ENCODE measurements at regions not wholly inside any gene's neighbourhood (a gene's known extent, or its start where the extent isn't known, plus 50 kb on each side); places are given as distances from the start of the nearest gene placed in this dataset.

DNA sequence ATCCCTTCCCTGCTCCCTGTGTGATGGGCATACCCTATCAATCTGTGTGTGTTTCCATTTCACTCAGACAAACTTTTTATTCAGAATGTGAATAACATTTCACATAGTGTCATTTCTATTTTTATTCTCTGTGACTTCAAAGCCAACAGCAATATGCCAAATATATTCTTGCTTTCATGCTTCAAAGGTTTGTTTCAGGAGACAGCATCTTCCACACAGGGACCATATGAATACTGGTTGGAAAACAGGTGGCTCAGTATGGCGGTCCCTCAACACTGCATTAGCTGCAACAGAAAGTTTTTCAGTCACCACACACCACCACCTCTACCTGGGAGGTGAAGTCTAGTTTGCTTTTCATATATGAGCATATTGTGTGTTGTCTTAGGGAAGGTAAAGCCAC, 111.0 kb upstream of the PTPN3 start:
- no peak overlapping the region for H3K27ac Mint-ChIP-seq
- intact Hi-C loops (cut with micrococcal nuclease): no loop called here
- DNase-seq (no peak), ATAC-seq (no peak)
- H3K4me3 Mint-ChIP-seq: no peak overlapping the region
- H3K9me3 ChIP-seq (ENCODE audit: control insufficient read depth, insufficient read depth, low read length): no peaks in the 10 kb centered on the region
- no peaks in the 10 kb centered on the region for H3K36me3 Mint-ChIP-seq
- no CpG with 5 or more reads among the region's 1 CpG for WGBS (ENCODE audit: insufficient coverage)
- no peak overlapping the region for H3K27ac ChIP-seq (ENCODE audit: low read length)
- H3K27me3 ChIP-seq (ENCODE audit: control insufficient read depth, insufficient read depth, low read length): no peaks in the 10 kb centered on the region
- no peaks in the 10 kb centered on the region for H3K4me1 Mint-ChIP-seq
- TF ChIP-seq, protein P1, sequence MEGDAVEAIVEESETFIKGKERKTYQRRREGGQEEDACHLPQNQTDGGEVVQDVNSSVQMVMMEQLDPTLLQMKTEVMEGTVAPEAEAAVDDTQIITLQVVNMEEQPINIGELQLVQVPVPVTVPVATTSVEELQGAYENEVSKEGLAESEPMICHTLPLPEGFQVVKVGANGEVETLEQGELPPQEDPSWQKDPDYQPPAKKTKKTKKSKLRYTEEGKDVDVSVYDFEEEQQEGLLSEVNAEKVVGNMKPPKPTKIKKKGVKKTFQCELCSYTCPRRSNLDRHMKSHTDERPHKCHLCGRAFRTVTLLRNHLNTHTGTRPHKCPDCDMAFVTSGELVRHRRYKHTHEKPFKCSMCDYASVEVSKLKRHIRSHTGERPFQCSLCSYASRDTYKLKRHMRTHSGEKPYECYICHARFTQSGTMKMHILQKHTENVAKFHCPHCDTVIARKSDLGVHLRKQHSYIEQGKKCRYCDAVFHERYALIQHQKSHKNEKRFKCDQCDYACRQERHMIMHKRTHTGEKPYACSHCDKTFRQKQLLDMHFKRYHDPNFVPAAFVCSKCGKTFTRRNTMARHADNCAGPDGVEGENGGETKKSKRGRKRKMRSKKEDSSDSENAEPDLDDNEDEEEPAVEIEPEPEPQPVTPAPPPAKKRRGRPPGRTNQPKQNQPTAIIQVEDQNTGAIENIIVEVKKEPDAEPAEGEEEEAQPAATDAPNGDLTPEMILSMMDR (IDR thresholded peaks at IDR 0.05): no peak
- no peaks in the 10 kb centered on the region for H3K27me3 Mint-ChIP-seq (ENCODE audit: low read depth in 2 of 2)
- no peak overlapping the region for H3K4me3 ChIP-seq (ENCODE audit: low read length)
- peaks cover 3 to 5% of the 10 kb centered on the region in 2 donors for H3K9me3 Mint-ChIP-seq
- no peaks in the 10 kb centered on the region for H3K4me1 ChIP-seq (ENCODE audit: control insufficient read depth, insufficient read depth, low read length)
- no peaks in the 10 kb centered on the region for H3K36me3 ChIP-seq (ENCODE audit: control insufficient read depth, insufficient read depth, low read length)

- Mint-ChIP-seq H3K4me3 (no peak overlapping the region), H3K9me3 (peaks cover 6 to 11% of the 10 kb centered on the region in 2 donors), H3K4me1 (no peaks in the 10 kb centered on the region), H3K27me3 (ENCODE audit: low read depth in 2 of 2) (no peaks in the 10 kb centered on the region), H3K36me3 (no peaks in the 10 kb centered on the region), H3K27ac (no peak overlapping the region)
- Histone ChIP-seq H3K36me3 (ENCODE audit: control insufficient read depth, insufficient read depth, low read length) (no peaks in the 10 kb centered on the region), H3K4me3 (ENCODE audit: low read length) (no peak overlapping the region), H3K27ac (ENCODE audit: low read length) (no peak overlapping the region), H3K9me3 (ENCODE audit: control insufficient read depth, insufficient read depth, low read length) (no peaks in the 10 kb centered on the region), H3K4me1 (ENCODE audit: control insufficient read depth, insufficient read depth, low read length) (no peaks in the 10 kb centered on the region), H3K27me3 (ENCODE audit: control insufficient read depth, insufficient read depth, low read length) (no peaks in the 10 kb centered on the region)
- TF ChIP-seq, protein P1 (IDR thresholded peaks at IDR 0.05): no peak
- ATAC-seq (no peak), DNase-seq (no peak)
- intact Hi-C loops (cut with micrococcal nuclease): no loop called here
- no CpG with 5 or more reads among the region's 1 CpG for WGBS (ENCODE audit: insufficient coverage)
Measured at GRCh38 chr9:109616571-109617120, 118.5 kb upstream of the PTPN3 start.

GRCh38 chr9:109619310-109619709, 121.2 kb upstream of the PTPN3 start:
- TF ChIP-seq, protein P1 (IDR thresholded peaks at IDR 0.05): no peak
- Mint-ChIP-seq H3K27me3 (ENCODE audit: low read depth in 2 of 2) (peaks cover 0 to 3% of the 10 kb centered on the region in 2 donors), H3K36me3 (no peaks in the 10 kb centered on the region), H3K4me3 (no peak overlapping the region), H3K27ac (no peak overlapping the region), H3K9me3 (peaks cover under 1 to 10% of the 10 kb centered on the region in 2 donors), H3K4me1 (no peaks in the 10 kb centered on the region)
- DNase-seq (no peak), ATAC-seq (no peak)
- intact Hi-C loops (cut with micrococcal nuclease): no loop called here
- Histone ChIP-seq H3K4me3 (ENCODE audit: low read length) (no peak overlapping the region), H3K27ac (ENCODE audit: low read length) (no peak overlapping the region), H3K36me3 (ENCODE audit: control insufficient read depth, insufficient read depth, low read length) (no peaks in the 10 kb centered on the region), H3K9me3 (ENCODE audit: control insufficient read depth, insufficient read depth, low read length) (no peaks in the 10 kb centered on the region), H3K4me1 (ENCODE audit: control insufficient read depth, insufficient read depth, low read length) (no peaks in the 10 kb centered on the region), H3K27me3 (ENCODE audit: control insufficient read depth, insufficient read depth, low read length) (no peaks in the 10 kb centered on the region)
- 70% methylated on average over 1 of the region's 3 CpGs for WGBS (ENCODE audit: insufficient coverage)

DNA sequence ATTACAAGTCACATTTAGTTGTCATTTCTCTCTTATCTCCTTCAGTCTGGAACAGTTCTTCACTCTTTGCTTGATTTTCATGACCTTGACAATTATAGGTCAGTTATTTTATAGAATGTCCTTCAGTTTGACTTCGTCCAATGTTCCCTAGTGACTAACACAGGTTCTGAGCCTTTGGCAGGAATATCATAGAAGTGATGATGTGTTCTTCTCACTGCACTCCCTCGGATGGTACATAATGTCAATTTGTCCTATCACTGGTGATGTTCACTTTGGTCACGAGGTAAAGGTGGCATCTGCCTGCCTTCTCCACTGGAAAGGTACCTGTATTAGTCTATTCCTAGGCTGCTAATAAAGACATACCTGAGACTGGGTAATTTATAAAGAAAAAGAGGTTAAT, 126.0 kb upstream of the PTPN3 start:
- H3K4me1 ChIP-seq (ENCODE audit: control insufficient read depth, insufficient read depth, low read length): no peaks in the 10 kb centered on the region
- H3K36me3 ChIP-seq (ENCODE audit: control insufficient read depth, insufficient read depth, low read length): no peaks in the 10 kb centered on the region
- 77% methylated on average over 3 of the region's 3 CpGs for WGBS (ENCODE audit: insufficient coverage)
- no peaks in the 10 kb centered on the region for H3K27me3 ChIP-seq (ENCODE audit: control insufficient read depth, insufficient read depth, low read length)
- H3K4me3 ChIP-seq (ENCODE audit: low read length): no peak overlapping the region
- Mint-ChIP-seq H3K9me3 (no peaks in the 10 kb centered on the region), H3K4me3 (no peak overlapping the region), H3K4me1 (no peaks in the 10 kb centered on the region), H3K27me3 (ENCODE audit: low read depth in 2 of 2) (peaks cover 0 to 3% of the 10 kb centered on the region in 2 donors), H3K27ac (no peak overlapping the region), H3K36me3 (no peaks in the 10 kb centered on the region)
- no peak overlapping the region for H3K27ac ChIP-seq (ENCODE audit: low read length)
- no peak for DNase-seq
- TF ChIP-seq, protein P1 (IDR thresholded peaks at IDR 0.05): no peak
- ATAC-seq: no peak
- intact Hi-C loops (cut with micrococcal nuclease): no loop called here
- H3K9me3 ChIP-seq (ENCODE audit: control insufficient read depth, insufficient read depth, low read length): no peaks in the 10 kb centered on the region

Data from natural killer cell (primary cell).